Smooth muscle cell (in vitro differentiated cells): ENCODE measurements at regions not wholly inside any gene's neighbourhood (a gene's known extent, or its start where the extent isn't known, plus 50 kb on each side); places are given as distances from the start of the nearest gene placed in this dataset.

ENCODE experiments used
- DNase-seq: peaks from one replicate; lab custom pipeline; 2025; ENCODE audit not compliant: unreplicated experiment; lab: John Stamatoyannopoulos, UW
- H2AFZ ChIP-seq: fragments of 200-600 bp; sonication (generic); 2 replicates; pipeline ENCODE4 v1.6.0; 2016; ENCODE audit warnings: antibody characterized with exemption, low read depth, mild to moderate bottlenecking
- H3F3A ChIP-seq: fragments of 200-600 bp; sonication (generic); 2 replicates; pipeline ENCODE4 v1.6.0; 2017; ENCODE audit warnings: antibody characterized with exemption, low read depth
- H3K27ac ChIP-seq: fragments of 200-600 bp; sonication (generic); 2 replicates; pipeline ENCODE4 v1.5.1; 2016; ENCODE audit warnings: low read depth, mild to moderate bottlenecking
- H3K27me3 ChIP-seq: fragments of 200-600 bp; sonication (generic); 2 replicates; pipeline ENCODE4 v1.6.1; 2016; ENCODE audit warnings: low read depth, mild to moderate bottlenecking
- H3K36me3 ChIP-seq: fragments of 200-600 bp; sonication (generic); 2 replicates; pipeline ENCODE4 v1.5.1; 2016; ENCODE audit warnings: low read depth
- H3K4me1 ChIP-seq: fragments of 200-600 bp; sonication (generic); 2 replicates; pipeline ENCODE4 v1.5.1; 2016; ENCODE audit warnings: low read depth
- H3K4me2 ChIP-seq: fragments of 200-600 bp; sonication (generic); 2 replicates; pipeline ENCODE4 v1.6.0; 2016; ENCODE audit warnings: mild to moderate bottlenecking
- H3K4me3 ChIP-seq: fragments of 200-600 bp; sonication (generic); 2 replicates; pipeline ENCODE4 v1.5.1; 2016; ENCODE audit warnings: mild to moderate bottlenecking
- H3K79me2 ChIP-seq: fragments of 200-600 bp; sonication (generic); 2 replicates; pipeline ENCODE4 v1.6.0; 2016; ENCODE audit warnings: low read depth, mild to moderate bottlenecking
- H3K9ac ChIP-seq: fragments of 200-600 bp; sonication (generic); 2 replicates; pipeline ENCODE4 v1.6.0; 2016; ENCODE audit warnings: low read depth
- H3K9me3 ChIP-seq: fragments of 200-600 bp; sonication (generic); replicated peaks from 2 replicates; pipeline ENCODE4 v1.5.1; 2016; ENCODE audit warnings: low read depth
- H4K20me1 ChIP-seq: fragments of 200-600 bp; sonication (generic); 2 replicates; pipeline ENCODE4 v1.6.0; 2016; ENCODE audit warnings: low read depth
- CTCF ChIP-seq: fragments of 200-600 bp; sonication (generic); IDR thresholded peaks from 2 replicates; pipeline ENCODE4 v1.5.1; 2017; ENCODE audit warnings: borderline replicate concordance, mild to moderate bottlenecking, antibody characterized with exemption; ENCODE audit not compliant: insufficient read depth, poor library complexity, severe bottlenecking
- WGBS: methylation state at CpG from one replicate; pipeline ENCODE4 v1.1.7; 2016; ENCODE audit warnings: low lambda C conversion rate; 5-methylcytosine and 5-hydroxymethylcytosine counted together

GRCh38 chr13:97696921-97697320 is 256.6 kb upstream of the IPO5 start:
- H3K4me3 ChIP-seq: no peak overlapping the region
- TF ChIP-seq CTCF: no peak
- H3K27me3 ChIP-seq: no peaks in the 10 kb centered on the region
- H3K27ac ChIP-seq: no peak overlapping the region
- H3K4me2 ChIP-seq: no peak overlapping the region
- WGBS: 74% methylated on average over 2 of the region's 2 CpGs
- no peaks in the 10 kb centered on the region for H3K79me2 ChIP-seq
- H4K20me1 ChIP-seq: no peaks in the 10 kb centered on the region
- no peak overlapping the region for H2AFZ ChIP-seq
- no peaks in the 10 kb centered on the region for H3K9me3 ChIP-seq
- no peaks in the 10 kb centered on the region for H3F3A ChIP-seq
- H3K4me1 ChIP-seq: no peaks in the 10 kb centered on the region
- no peak overlapping the region for H3K9ac ChIP-seq
- DNase-seq: no peak
- no peaks in the 10 kb centered on the region for H3K36me3 ChIP-seq

- no peak overlapping the region for H3K27ac ChIP-seq
- no peak for DNase-seq
- no peak overlapping the region for H2AFZ ChIP-seq
- no peaks in the 10 kb centered on the region for H3K36me3 ChIP-seq
- no peak for TF ChIP-seq CTCF
- no peaks in the 10 kb centered on the region for H3F3A ChIP-seq
- H4K20me1 ChIP-seq: no peaks in the 10 kb centered on the region
- H3K79me2 ChIP-seq: no peaks in the 10 kb centered on the region
- no peak overlapping the region for H3K4me3 ChIP-seq
- no peak overlapping the region for H3K9ac ChIP-seq
- no peak overlapping the region for H3K4me2 ChIP-seq
- 81% methylated on average over 6 of the region's 6 CpGs for WGBS
- H3K4me1 ChIP-seq: no peaks in the 10 kb centered on the region
- H3K27me3 ChIP-seq: no peaks in the 10 kb centered on the region
- H3K9me3 ChIP-seq: no peaks in the 10 kb centered on the region
Observed at GRCh38 chr13:97700306-97700848, 253.1 kb upstream of the IPO5 start.

GRCh38 chr13:97702614-97703013 is 250.9 kb upstream of the IPO5 start:
- Histone ChIP-seq H3K9me3 (no peaks in the 10 kb centered on the region), H3K36me3 (no peaks in the 10 kb centered on the region), H3K9ac (no peak overlapping the region), H3K27ac (no peak overlapping the region), H2AFZ (no peak overlapping the region), H3K4me3 (no peak overlapping the region), H4K20me1 (no peaks in the 10 kb centered on the region), H3K4me2 (no peak overlapping the region), H3K79me2 (no peaks in the 10 kb centered on the region), H3K27me3 (no peaks in the 10 kb centered on the region), H3F3A (no peaks in the 10 kb centered on the region), H3K4me1 (no peaks in the 10 kb centered on the region)
- no peak for TF ChIP-seq CTCF
- DNase-seq: no peak

GRCh38 chr13:97710797-97711196 is 242.7 kb upstream of the IPO5 start:
- H4K20me1 ChIP-seq: no peaks in the 10 kb centered on the region
- H3K79me2 ChIP-seq: no peaks in the 10 kb centered on the region
- DNase-seq: no peak
- H3K4me1 ChIP-seq: no peaks in the 10 kb centered on the region
- H3K27me3 ChIP-seq: no peaks in the 10 kb centered on the region
- H3K36me3 ChIP-seq: no peaks in the 10 kb centered on the region
- no peak overlapping the region for H2AFZ ChIP-seq
- H3F3A ChIP-seq: no peaks in the 10 kb centered on the region
- H3K9me3 ChIP-seq: no peaks in the 10 kb centered on the region
- WGBS: 79% methylated on average over 1 of the region's 1 CpG
- no peak overlapping the region for H3K4me2 ChIP-seq
- H3K9ac ChIP-seq: no peak overlapping the region
- no peak overlapping the region for H3K4me3 ChIP-seq
- TF ChIP-seq CTCF: no peak
- no peak overlapping the region for H3K27ac ChIP-seq
